GM13976 (cell line): ENCODE measurements at regions not wholly inside any gene's neighbourhood (a gene's known extent, or its start where the extent isn't known, plus 50 kb on each side); places are given as distances from the start of the nearest gene placed in this dataset.

Experiments used
- DNase-seq: peaks from one replicate; pipeline ENCODE4 v3.0.0; 2012; ENCODE audit warnings: low spot score
- CTCF ChIP-seq: IDR thresholded peaks from 2 replicates; pipeline ENCODE4 v1.5.1; 2012; ENCODE audit warnings: borderline replicate concordance, mild to moderate bottlenecking; ENCODE audit not compliant: insufficient read depth; ENCODE audit errors: extremely low read depth, missing control alignments, control extremely low read depth
- in situ Hi-C: fragments of 300-500 bp; cut with MboI; formaldehyde crosslinking; loops from one replicate; pipeline ENCODE4 v1.12.0; 2022; ENCODE audit warnings: low sequenced_read_pairs, mixed read lengths, inconsistent platforms; ENCODE audit not compliant: unreplicated experiment

- no peak for DNase-seq
Observed at GRCh38 chr12:102249079-102249841, 51.6 kb upstream of the PMCH start.

More at GRCh38 chr12:102249079-102249841, 51.6 kb upstream of the PMCH start:
- in situ Hi-C loops: no loop called here
- no peak for TF ChIP-seq CTCF
